OCI-LY1 (cell line): ENCODE measurements at regions not wholly inside any gene's neighbourhood (a gene's known extent, or its start where the extent isn't known, plus 50 kb on each side); places are given as distances from the start of the nearest gene placed in this dataset.

Experiments used
- CTCF ChIP-seq: fragments of 200-600 bp; sonication (generic), shearing (Covaris generic); IDR thresholded peaks from 2 replicates; pipeline ENCODE4 v1.5.1; 2017; ENCODE audit warnings: mild to moderate bottlenecking, antibody characterized with exemption, low read length, moderate library complexity, mixed read lengths
- EZH2 ChIP-seq: fragments of 200-600 bp; sonication (generic), shearing (Covaris generic); IDR thresholded peaks from 2 replicates; pipeline ENCODE4 v1.8.0; 2017; ENCODE audit warnings: borderline replicate concordance, mixed run types, mild to moderate bottlenecking, antibody characterized with exemption, low read length, moderate library complexity, mixed read lengths

GRCh38 chr11:37995886-37996285, 1397.8 kb upstream of the RAG2 start:
- no peak for TF ChIP-seq CTCF
- no peak for TF ChIP-seq EZH2
